Suprapubic skin (tissue), 3 donors: ENCODE measurements at regions not wholly inside any gene's neighbourhood (a gene's known extent, or its start where the extent isn't known, plus 50 kb on each side); places are given as distances from the start of the nearest gene placed in this dataset.

Source experiments
- POLR2AphosphoS5 ChIP-seq, 3 donors: sonication (generic); formaldehyde crosslinking; IDR thresholded peaks; one replicate each; pipeline ENCODE4 v1.6.1; 2017; ENCODE audit warnings: antibody characterized with exemption in 3 of 3
- TF ChIP-seq, protein P1 (sequence below), 2 donors: fragments of 200-600 bp in 1 of 2; fragments of 450-650 bp in 1 of 2; sonication (generic) in 1 of 2; IDR thresholded peaks; one replicate each; pipeline ENCODE4 v1.5.1; 2016 to 2019; ENCODE audit warnings: antibody characterized with exemption in 2 of 2, mild to moderate bottlenecking in 1 of 2, moderate library complexity in 1 of 2

DNA sequence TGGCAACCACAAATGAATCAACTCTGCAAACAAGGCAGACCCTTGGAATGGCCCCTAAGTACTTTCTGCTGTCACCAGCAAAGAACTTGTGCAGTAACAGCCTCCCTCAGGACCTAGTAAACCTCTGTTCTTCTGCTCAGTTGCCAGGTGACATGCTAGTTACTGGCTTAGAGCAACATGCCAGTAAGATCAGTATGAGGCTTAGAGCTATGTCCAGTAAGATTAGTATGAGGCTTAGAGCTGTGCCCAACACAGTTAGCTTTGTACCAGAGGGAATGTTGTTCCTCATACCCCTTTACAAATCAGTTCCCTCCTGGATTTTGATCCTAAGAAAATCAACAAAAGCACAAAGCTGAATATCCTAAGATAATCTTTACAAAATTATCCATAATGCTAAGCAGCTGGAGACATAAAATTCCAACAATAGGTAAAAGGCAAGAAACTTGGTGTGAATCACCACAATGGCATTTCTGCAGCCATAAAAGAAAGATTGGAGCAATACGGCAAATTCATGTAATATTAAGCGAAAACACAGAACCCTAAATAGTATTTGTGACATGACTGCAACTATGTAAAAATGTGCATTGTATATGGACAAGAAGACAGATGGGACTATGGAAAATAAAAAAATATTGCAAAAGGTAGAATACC, 107.3 kb upstream of the LPP start:
- TF ChIP-seq, protein P1, sequence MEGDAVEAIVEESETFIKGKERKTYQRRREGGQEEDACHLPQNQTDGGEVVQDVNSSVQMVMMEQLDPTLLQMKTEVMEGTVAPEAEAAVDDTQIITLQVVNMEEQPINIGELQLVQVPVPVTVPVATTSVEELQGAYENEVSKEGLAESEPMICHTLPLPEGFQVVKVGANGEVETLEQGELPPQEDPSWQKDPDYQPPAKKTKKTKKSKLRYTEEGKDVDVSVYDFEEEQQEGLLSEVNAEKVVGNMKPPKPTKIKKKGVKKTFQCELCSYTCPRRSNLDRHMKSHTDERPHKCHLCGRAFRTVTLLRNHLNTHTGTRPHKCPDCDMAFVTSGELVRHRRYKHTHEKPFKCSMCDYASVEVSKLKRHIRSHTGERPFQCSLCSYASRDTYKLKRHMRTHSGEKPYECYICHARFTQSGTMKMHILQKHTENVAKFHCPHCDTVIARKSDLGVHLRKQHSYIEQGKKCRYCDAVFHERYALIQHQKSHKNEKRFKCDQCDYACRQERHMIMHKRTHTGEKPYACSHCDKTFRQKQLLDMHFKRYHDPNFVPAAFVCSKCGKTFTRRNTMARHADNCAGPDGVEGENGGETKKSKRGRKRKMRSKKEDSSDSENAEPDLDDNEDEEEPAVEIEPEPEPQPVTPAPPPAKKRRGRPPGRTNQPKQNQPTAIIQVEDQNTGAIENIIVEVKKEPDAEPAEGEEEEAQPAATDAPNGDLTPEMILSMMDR (IDR thresholded peaks at IDR 0.05), result no peak
- no peak for TF ChIP-seq POLR2AphosphoS5 (IDR thresholded peaks at IDR 0.05)
